Mesendoderm (in vitro differentiated cells): ENCODE measurements at regions not wholly inside any gene's neighbourhood (a gene's known extent, or its start where the extent isn't known, plus 50 kb on each side); places are given as distances from the start of the nearest gene placed in this dataset.
"Not testable (repeated sequence)": the region's sequence is repeated elsewhere in the genome, so short reads cannot be mapped to it uniquely, and the experiment has no call there.

Experiments
- DNase-seq: peaks from one replicate; pipeline ENCODE4 v3.0.0; 2013
- H2AK5ac ChIP-seq: 2 replicates; pipeline ENCODE4 v1.6.1; 2013; ENCODE audit warnings: low read length, inconsistent platforms
- H2BK120ac ChIP-seq: 2 replicates; pipeline ENCODE4 v1.6.1; 2013; ENCODE audit warnings: low read depth, mild to moderate bottlenecking, low read length, moderate library complexity, mixed read lengths
- H2BK15ac ChIP-seq: replicated peaks from 2 replicates; pipeline ENCODE4 v1.6.1; 2013; ENCODE audit warnings: low read depth, mild to moderate bottlenecking, moderate library complexity
- H2BK5ac ChIP-seq: 2 replicates; pipeline ENCODE4 v1.6.1; 2013; ENCODE audit warnings: low read length, inconsistent platforms
- H3K18ac ChIP-seq: 2 replicates; pipeline ENCODE4 v1.6.1; 2013; ENCODE audit warnings: mild to moderate bottlenecking, low read length, mixed read lengths
- H3K23ac ChIP-seq: one replicate; pipeline ENCODE4 v1.6.1; 2013; ENCODE audit warnings: low read length
- H3K27ac ChIP-seq: 2 replicates; pipeline ENCODE4 v1.5.1; 2013; ENCODE audit warnings: low read depth, mild to moderate bottlenecking, inconsistent platforms, low read length, moderate library complexity
- H3K27me3 ChIP-seq: 2 replicates; pipeline ENCODE4 v1.6.1; 2013; ENCODE audit warnings: low read length, control low read depth, mild to moderate bottlenecking, inconsistent platforms; ENCODE audit not compliant: insufficient read depth, poor library complexity
- H3K36me3 ChIP-seq: 2 replicates; pipeline ENCODE4 v1.6.1; 2013; ENCODE audit warnings: low read length, inconsistent platforms; ENCODE audit not compliant: control insufficient read depth, insufficient read depth
- H3K4ac ChIP-seq: one replicate; pipeline ENCODE4 v1.6.1; 2013; ENCODE audit warnings: low read depth, mild to moderate bottlenecking, low read length, moderate library complexity
- H3K4me1 ChIP-seq: 2 replicates; pipeline ENCODE4 v1.6.1; 2013; ENCODE audit warnings: low read depth, low read length, inconsistent platforms; ENCODE audit not compliant: control insufficient read depth
- H3K4me2 ChIP-seq: 2 replicates; pipeline ENCODE4 v1.6.1; 2013; ENCODE audit warnings: low read length
- H3K4me3 ChIP-seq: 2 replicates; pipeline ENCODE4 v1.5.1; 2013; ENCODE audit warnings: mild to moderate bottlenecking, low read length
- H3K56ac ChIP-seq: one replicate; pipeline ENCODE4 v1.6.1; 2013; ENCODE audit warnings: low read length
- H3K79me1 ChIP-seq: 2 replicates; pipeline ENCODE4 v1.6.1; 2013; ENCODE audit warnings: low read length, inconsistent platforms
- H3K79me2 ChIP-seq: 2 replicates; pipeline ENCODE4 v1.6.1; 2013; ENCODE audit warnings: mild to moderate bottlenecking, low read length; ENCODE audit not compliant: control insufficient read depth, insufficient read depth
- H3K9ac ChIP-seq: 2 replicates; pipeline ENCODE4 v1.6.1; 2013; ENCODE audit warnings: low read length, inconsistent platforms
- H4K5ac ChIP-seq: one replicate; pipeline ENCODE4 v1.6.1; 2013; ENCODE audit warnings: low read length
- H4K8ac ChIP-seq: one replicate; pipeline ENCODE4 v1.6.1; 2013; ENCODE audit warnings: low read depth, mild to moderate bottlenecking, control low read depth, low read length, moderate library complexity
- WGBS: extraction: QIAGEN DNeasy Blood & Tissue Kit; methylation state at CpG from one replicate; pipeline ENCODE4 v1.1.7; 2013; ENCODE audit warnings: low lambda C conversion rate, missing lambda C conversion rate; ENCODE audit not compliant: insufficient coverage; ENCODE audit errors: extremely low coverage; 5-methylcytosine and 5-hydroxymethylcytosine counted together

DNA sequence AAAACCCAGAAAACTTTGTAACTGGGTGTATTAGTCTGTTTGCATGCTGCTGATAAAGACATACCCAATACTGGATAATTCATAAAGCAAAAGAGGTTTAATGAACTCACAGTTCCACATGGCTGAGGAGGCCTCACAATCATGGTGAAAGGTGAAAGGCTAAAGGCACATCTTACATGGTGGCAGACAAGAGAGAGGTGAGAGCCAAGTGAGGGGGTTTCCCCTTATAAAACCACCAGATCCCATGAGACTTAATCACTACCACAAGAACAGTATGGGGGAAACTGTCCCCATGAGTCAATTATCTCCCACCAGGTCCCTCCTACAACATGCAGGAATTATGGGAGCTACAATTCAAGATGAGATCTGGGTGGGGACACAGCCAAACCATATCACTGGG is 68.9 kb upstream of the TNKS2 start:
- not testable (repeated sequence) for H4K8ac ChIP-seq, H2BK120ac ChIP-seq, DNase-seq, H3K27me3 ChIP-seq, H3K36me3 ChIP-seq, H3K18ac ChIP-seq, H3K79me1 ChIP-seq, H2BK5ac ChIP-seq, H2AK5ac ChIP-seq, H3K79me2 ChIP-seq, H3K4me3 ChIP-seq, H3K23ac ChIP-seq, H3K27ac ChIP-seq, H3K4me1 ChIP-seq, H3K4me2 ChIP-seq, H2BK15ac ChIP-seq, H3K56ac ChIP-seq, H3K9ac ChIP-seq, H3K4ac ChIP-seq, H4K5ac ChIP-seq

DNA sequence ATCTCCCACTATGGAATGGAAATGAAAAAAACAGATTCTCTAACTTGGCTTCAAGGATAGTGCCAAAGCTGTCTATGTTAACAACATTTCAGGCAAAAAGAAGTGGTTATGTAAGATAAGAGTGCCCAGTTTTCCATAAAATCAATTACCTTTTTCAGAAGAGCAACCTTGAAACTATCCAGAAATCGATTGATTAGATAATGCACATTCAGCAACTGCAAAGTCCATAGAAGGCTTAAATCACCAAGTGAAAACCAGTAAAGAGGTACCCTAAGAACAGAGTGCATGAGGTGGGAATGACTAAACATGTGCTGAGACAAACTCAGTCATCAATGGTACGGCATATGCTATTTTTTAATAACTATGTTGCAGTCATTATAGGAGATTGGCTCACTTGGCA is 71.9 kb upstream of the TNKS2 start:
- DNase-seq, result no peak
- H2BK120ac ChIP-seq, result no peak overlapping the region
- H3K4me2 ChIP-seq, result no peak overlapping the region
- H3K36me3 ChIP-seq, result no peaks in the 10 kb centered on the region
- H3K79me2 ChIP-seq, result no peaks in the 10 kb centered on the region
- H3K27ac ChIP-seq, result no peak overlapping the region
- H3K27me3 ChIP-seq, result no peaks in the 10 kb centered on the region
- WGBS, result no CpG with 5 or more reads among the region's 2 CpGs
- no peak overlapping the region for H3K4me3 ChIP-seq
- H2BK5ac ChIP-seq, result no peak overlapping the region
- H2BK15ac ChIP-seq, result no peak overlapping the region
- H4K5ac ChIP-seq, result no peak overlapping the region
- H4K8ac ChIP-seq, result no peak overlapping the region
- H3K18ac ChIP-seq, result no peak overlapping the region
- no peaks in the 10 kb centered on the region for H3K79me1 ChIP-seq
- H3K4ac ChIP-seq, result no peak overlapping the region
- no peak overlapping the region for H3K56ac ChIP-seq
- H2AK5ac ChIP-seq, result no peak overlapping the region
- no peak overlapping the region for H3K23ac ChIP-seq
- H3K4me1 ChIP-seq, result no peaks in the 10 kb centered on the region
- H3K9ac ChIP-seq, result no peak overlapping the region

DNA sequence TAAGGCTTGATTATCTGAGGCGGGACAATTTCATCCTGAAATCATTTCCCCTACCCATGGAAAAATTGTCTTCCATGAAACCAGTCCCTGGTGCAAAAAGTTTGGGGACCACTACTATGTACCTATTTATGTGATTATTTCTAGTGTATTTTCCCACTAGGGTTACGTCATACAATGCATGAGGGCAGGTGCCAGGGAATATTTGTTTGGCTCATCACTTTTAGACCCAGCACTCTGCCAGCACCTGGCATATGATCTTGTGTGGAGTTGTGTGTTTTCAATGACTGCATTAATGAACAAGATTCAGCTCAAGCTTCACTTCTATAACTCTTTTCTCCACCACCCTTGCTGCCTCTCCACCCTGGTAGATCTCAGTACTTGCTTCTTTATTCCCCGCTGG is 73.3 kb upstream of the TNKS2 start:
- H3K4me3 ChIP-seq, result no peak overlapping the region
- no peak overlapping the region for H3K27ac ChIP-seq
- H2AK5ac ChIP-seq, result no peak overlapping the region
- no peaks in the 10 kb centered on the region for H3K79me2 ChIP-seq
- H2BK120ac ChIP-seq, result no peak overlapping the region
- H3K56ac ChIP-seq, result no peak overlapping the region
- no peak overlapping the region for H4K5ac ChIP-seq
- no peaks in the 10 kb centered on the region for H3K4me1 ChIP-seq
- no peak overlapping the region for H3K9ac ChIP-seq
- H3K36me3 ChIP-seq, result no peaks in the 10 kb centered on the region
- H3K4me2 ChIP-seq, result no peak overlapping the region
- no peak for DNase-seq
- H3K4ac ChIP-seq, result no peak overlapping the region
- no CpG with 5 or more reads among the region's 3 CpGs for WGBS
- no peak overlapping the region for H4K8ac ChIP-seq
- H2BK5ac ChIP-seq, result no peak overlapping the region
- no peaks in the 10 kb centered on the region for H3K79me1 ChIP-seq
- no peak overlapping the region for H3K23ac ChIP-seq
- no peak overlapping the region for H3K18ac ChIP-seq
- no peak overlapping the region for H2BK15ac ChIP-seq
- no peaks in the 10 kb centered on the region for H3K27me3 ChIP-seq

DNA sequence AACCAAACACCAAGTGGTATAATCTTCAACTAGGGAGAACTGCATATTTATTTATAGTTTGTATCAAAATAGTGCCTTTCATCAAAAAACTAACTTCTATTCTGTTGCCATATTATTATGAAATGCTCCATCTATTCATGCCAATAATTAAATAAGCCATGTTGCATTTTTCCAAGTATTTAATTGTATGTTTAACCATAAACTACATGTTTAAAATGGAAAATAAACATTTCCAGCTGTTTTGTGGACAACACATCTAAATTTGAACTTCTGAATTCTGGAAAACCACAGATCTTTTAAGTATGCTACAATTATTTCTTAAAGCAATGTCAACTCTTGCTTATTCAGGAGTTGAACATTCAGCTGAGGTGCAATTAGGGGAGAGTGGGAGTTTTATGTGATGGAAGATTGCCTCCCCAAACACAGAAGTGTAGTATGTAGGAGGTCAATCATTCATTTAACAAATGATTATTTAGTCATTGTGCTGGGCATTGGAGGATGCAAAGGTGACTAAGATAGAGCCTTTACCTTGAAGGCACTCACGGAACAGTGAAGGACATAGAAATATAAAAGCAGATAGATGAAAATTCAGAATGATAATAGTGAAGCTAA is 80.7 kb upstream of the PPP1R3C start:
- Histone ChIP-seq H4K5ac (no peak overlapping the region), H3K18ac (no peak overlapping the region), H3K4me3 (no peak overlapping the region), H3K9ac (no peak overlapping the region), H2AK5ac (no peak overlapping the region), H3K27ac (no peak overlapping the region), H2BK120ac (no peak overlapping the region), H3K4me2 (no peak overlapping the region), H3K4me1 (no peaks in the 10 kb centered on the region), H4K8ac (no peak overlapping the region), H3K56ac (no peak overlapping the region), H3K27me3 (no peaks in the 10 kb centered on the region), H3K79me2 (no peaks in the 10 kb centered on the region), H3K36me3 (no peaks in the 10 kb centered on the region), H2BK15ac (no peak overlapping the region), H2BK5ac (no peak overlapping the region), H3K4ac (no peak overlapping the region), H3K23ac (no peak overlapping the region), H3K79me1 (no peaks in the 10 kb centered on the region)
- DNase-seq, result no peak
- no CpG with 5 or more reads among the region's 1 CpG for WGBS

DNA sequence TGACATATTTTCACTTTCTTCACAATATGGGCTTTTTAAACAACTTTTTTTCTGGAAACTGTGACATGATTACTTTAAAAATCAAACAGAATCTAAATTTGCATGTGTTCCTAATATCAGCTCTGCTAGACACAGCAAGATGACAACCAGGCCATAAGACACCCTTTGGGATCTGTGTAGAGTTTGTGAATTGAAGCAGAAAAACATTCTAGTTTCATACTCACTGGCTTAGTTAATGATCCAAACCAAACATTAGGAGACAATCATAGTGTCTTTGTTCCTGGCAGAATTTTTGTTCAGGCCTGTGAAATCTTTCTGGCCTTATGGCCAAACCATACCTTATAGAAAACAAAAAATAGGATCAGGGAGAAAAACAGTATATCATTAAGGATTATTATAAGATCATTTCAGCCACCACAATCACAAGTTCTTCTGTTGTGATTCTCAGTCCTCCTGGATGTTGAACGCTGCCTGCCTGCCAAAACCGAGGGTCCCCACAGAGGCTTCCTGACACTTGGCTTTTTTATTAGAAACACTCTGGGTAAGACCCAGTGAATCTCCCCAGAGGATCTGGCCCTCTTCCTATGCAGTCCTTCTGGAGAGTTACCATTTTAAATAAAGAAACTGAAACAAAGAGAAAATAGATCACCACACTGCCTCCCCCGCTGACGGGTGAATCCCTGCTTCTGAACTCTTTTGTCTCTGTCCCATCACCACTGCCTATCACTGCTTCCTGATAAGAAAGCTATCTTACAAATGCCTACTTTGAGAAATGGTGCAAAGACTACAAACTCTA is 79.2 kb upstream of the PPP1R3C start:
- Histone ChIP-seq H2AK5ac (no peak overlapping the region), H3K9ac (no peak overlapping the region), H3K79me1 (no peaks in the 10 kb centered on the region), H2BK120ac (no peak overlapping the region), H2BK5ac (no peak overlapping the region), H3K56ac (no peak overlapping the region), H3K18ac (no peak overlapping the region), H3K4me3 (no peak overlapping the region), H3K79me2 (no peaks in the 10 kb centered on the region), H4K8ac (no peak overlapping the region), H3K27me3 (no peaks in the 10 kb centered on the region), H3K27ac (no peak overlapping the region), H3K36me3 (no peaks in the 10 kb centered on the region), H3K4me2 (no peak overlapping the region), H3K23ac (no peak overlapping the region), H2BK15ac (no peak overlapping the region), H4K5ac (no peak overlapping the region), H3K4ac (no peak overlapping the region), H3K4me1 (no peaks in the 10 kb centered on the region)
- no CpG with 5 or more reads among the region's 4 CpGs for WGBS
- DNase-seq, result no peak

- no peak overlapping the region for H2BK15ac ChIP-seq
- WGBS, result no CpG with 5 or more reads among the region's 1 CpG
- H3K4me2 ChIP-seq, result no peak overlapping the region
- no peak overlapping the region for H2AK5ac ChIP-seq
- no peak overlapping the region for H3K23ac ChIP-seq
- no peak overlapping the region for H3K18ac ChIP-seq
- no peak overlapping the region for H4K8ac ChIP-seq
- no peaks in the 10 kb centered on the region for H3K79me1 ChIP-seq
- no peak overlapping the region for H4K5ac ChIP-seq
- no peak overlapping the region for H3K27ac ChIP-seq
- no peak for DNase-seq
- no peak overlapping the region for H3K4me3 ChIP-seq
- H3K27me3 ChIP-seq, result no peaks in the 10 kb centered on the region
- H3K9ac ChIP-seq, result no peak overlapping the region
- H3K56ac ChIP-seq, result no peak overlapping the region
- H2BK5ac ChIP-seq, result no peak overlapping the region
- H3K79me2 ChIP-seq, result no peaks in the 10 kb centered on the region
- no peak overlapping the region for H2BK120ac ChIP-seq
- no peaks in the 10 kb centered on the region for H3K36me3 ChIP-seq
- H3K4ac ChIP-seq, result no peak overlapping the region
- no peaks in the 10 kb centered on the region for H3K4me1 ChIP-seq
Measured at GRCh38 chr10:91709394-91709798, 76.5 kb upstream of the PPP1R3C start.
